Epidermal melanocyte (primary cell): ENCODE measurements at regions not wholly inside any gene's neighbourhood (a gene's known extent, or its start where the extent isn't known, plus 50 kb on each side); places are given as distances from the start of the nearest gene placed in this dataset.

Experiments used
- DNase-seq: peaks from one replicate; pipeline ENCODE4 v3.0.0; 2011; ENCODE audit warnings: low spot score; ENCODE audit not compliant: insufficient read length

- DNase-seq: no peak
Measured at GRCh38 chr15:93881310-93881709, 350.1 kb upstream of the MCTP2 start.

- DNase-seq: no peak
Measured at GRCh38 chr15:93880358-93880757, 351.0 kb upstream of the MCTP2 start.

GRCh38 chr15:93870583-93870982, 360.8 kb upstream of the MCTP2 start:
- DNase-seq: no peak

GRCh38 chr15:93866948-93867347, 364.4 kb upstream of the MCTP2 start:
- no peak for DNase-seq

GRCh38 chr15:93866476-93866875, 364.9 kb upstream of the MCTP2 start:
- DNase-seq: no peak

GRCh38 chr15:93865586-93865985, 365.8 kb upstream of the MCTP2 start:
- no peak for DNase-seq

GRCh38 chr15:93862791-93863190, 368.6 kb upstream of the MCTP2 start:
- DNase-seq: no peak

GRCh38 chr15:93861956-93862741, 369.2 kb upstream of the MCTP2 start:
- DNase-seq: no peak

- no peak for DNase-seq
Measured at GRCh38 chr15:93861413-93861812, 369.9 kb upstream of the MCTP2 start.

- no peak for DNase-seq
Measured at GRCh38 chr15:93860701-93861100, 370.7 kb upstream of the MCTP2 start.

- no peak for DNase-seq
Measured at GRCh38 chr15:93859176-93859575, 372.2 kb upstream of the MCTP2 start.

- DNase-seq: no peak
Measured at GRCh38 chr15:93855181-93855826, 376.1 kb upstream of the MCTP2 start.

- DNase-seq: no peak
Measured at GRCh38 chr15:93854088-93854487, 377.3 kb upstream of the MCTP2 start.

- no peak for DNase-seq
Measured at GRCh38 chr15:93852761-93853160, 378.6 kb upstream of the MCTP2 start.

GRCh38 chr15:93848490-93848889, 382.9 kb upstream of the MCTP2 start:
- DNase-seq: no peak

- no peak for DNase-seq
Measured at GRCh38 chr15:93848076-93848475, 383.3 kb upstream of the MCTP2 start.

GRCh38 chr15:93846148-93846547, 385.2 kb upstream of the MCTP2 start:
- no peak for DNase-seq

- DNase-seq: no peak
Measured at GRCh38 chr15:93837450-93837849, 393.9 kb upstream of the MCTP2 start.

- DNase-seq: no peak
Measured at GRCh38 chr15:93835344-93835743, 396.0 kb upstream of the MCTP2 start.

GRCh38 chr15:93831641-93832040, 399.7 kb upstream of the MCTP2 start:
- no peak for DNase-seq

- no peak for DNase-seq
Measured at GRCh38 chr15:93830221-93831080, 400.9 kb upstream of the MCTP2 start.
